ENCODE measurements at regions not wholly inside any gene's neighbourhood (a gene's known extent, or its start where the extent isn't known, plus 50 kb on each side); places are given as distances from the start of the nearest gene placed in this dataset.
"Not testable (repeated sequence)": the region's sequence is repeated elsewhere in the genome, so short reads cannot be mapped to it uniquely, and the experiment has no call there.

GRCh38 chr5:120252839-120253238, 211.3 kb upstream of the PRR16 start:
- no peak for DNase-seq

GRCh38 chr5:120254385-120254784, 209.7 kb upstream of the PRR16 start:
- DNase-seq: no peak

- no peak for DNase-seq
Measured at GRCh38 chr5:120255214-120255613, 208.9 kb upstream of the PRR16 start.

- no peak for DNase-seq
Measured at GRCh38 chr5:120256376-120256775, 207.7 kb upstream of the PRR16 start.

GRCh38 chr5:120257358-120257971, 206.6 kb upstream of the PRR16 start:
- DNase-seq: no peak

- DNase-seq: no peak
Measured at GRCh38 chr5:120258123-120258522, 206.0 kb upstream of the PRR16 start.

- DNase-seq: no peak
Measured at GRCh38 chr5:120260651-120261050, 203.4 kb upstream of the PRR16 start.

- no peak for DNase-seq
Measured at GRCh38 chr5:120270498-120270897, 193.6 kb upstream of the PRR16 start.

- no peak for DNase-seq
Measured at GRCh38 chr5:120293796-120294195, 170.3 kb upstream of the PRR16 start.

- no peak for DNase-seq
Measured at GRCh38 chr5:120297616-120298015, 166.5 kb upstream of the PRR16 start.

GRCh38 chr5:120298981-120299380, 165.1 kb upstream of the PRR16 start:
- no peak for DNase-seq

GRCh38 chr5:120304663-120305062, 159.4 kb upstream of the PRR16 start:
- no peak for DNase-seq

- DNase-seq: no peak
Measured at GRCh38 chr5:120306303-120306702, 157.8 kb upstream of the PRR16 start.

- no peak for DNase-seq
Measured at GRCh38 chr5:120314191-120314590, 149.9 kb upstream of the PRR16 start.

GRCh38 chr5:120320626-120321025, 143.5 kb upstream of the PRR16 start:
- no peak for DNase-seq

- DNase-seq: no peak
Measured at GRCh38 chr5:120326651-120327050, 137.4 kb upstream of the PRR16 start.

- no peak for DNase-seq
Measured at GRCh38 chr5:120327180-120327579, 136.9 kb upstream of the PRR16 start.

- DNase-seq: no peak
Measured at GRCh38 chr5:120329095-120329494, 135.0 kb upstream of the PRR16 start.

- no peak for DNase-seq
Measured at GRCh38 chr5:120330558-120330957, 133.5 kb upstream of the PRR16 start.

- no peak for DNase-seq
Measured at GRCh38 chr5:120344181-120344580, 119.9 kb upstream of the PRR16 start.

- no peak for DNase-seq
Measured at GRCh38 chr5:120345947-120346346, 118.2 kb upstream of the PRR16 start.

- not testable (repeated sequence) for DNase-seq
Measured at GRCh38 chr5:120351071-120351470, 113.0 kb upstream of the PRR16 start.

- DNase-seq: no peak
Measured at GRCh38 chr5:120354126-120354525, 110.0 kb upstream of the PRR16 start.

- DNase-seq: no peak
Measured at GRCh38 chr5:120358949-120359348, 105.2 kb upstream of the PRR16 start.

- no peak for DNase-seq
Measured at GRCh38 chr5:120361941-120362340, 102.2 kb upstream of the PRR16 start.

GRCh38 chr5:120362426-120362825, 101.7 kb upstream of the PRR16 start:
- DNase-seq: no peak

Data from CD4-positive, alpha-beta T cell treated with Interferon gamma for 1 hour (primary cell).